GM10266 (cell line): ENCODE measurements at regions not wholly inside any gene's neighbourhood (a gene's known extent, or its start where the extent isn't known, plus 50 kb on each side); places are given as distances from the start of the nearest gene placed in this dataset.

Experiments
- DNase-seq: peaks from one replicate; pipeline ENCODE4 v3.0.0; 2012; ENCODE audit errors: extremely low spot score
- TF ChIP-seq, protein P1 (sequence below): IDR thresholded peaks from 2 replicates; pipeline ENCODE4 v1.5.1; 2012; ENCODE audit warnings: mild to moderate bottlenecking, low read depth; ENCODE audit not compliant: control insufficient read depth, insufficient read depth; ENCODE audit errors: missing control alignments

DNA sequence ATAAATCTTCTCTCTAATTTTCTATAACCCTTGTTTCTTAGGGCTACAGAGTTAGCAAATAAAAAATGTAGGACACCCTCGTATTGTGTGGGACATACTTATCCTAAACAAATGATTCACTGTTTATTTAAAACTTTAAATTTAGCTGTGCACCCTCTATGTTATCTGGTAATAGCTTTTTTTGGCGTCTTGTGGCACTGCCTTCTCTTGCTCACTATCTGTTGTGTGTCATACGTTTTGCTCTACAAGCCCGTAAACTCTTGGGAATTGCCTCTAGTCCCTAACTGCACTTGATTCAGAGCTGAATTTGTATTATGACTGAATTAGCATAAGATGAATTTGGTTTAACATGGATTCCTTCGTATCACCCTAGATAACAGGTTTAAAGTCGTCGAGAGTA, 144.3 kb upstream of the MYOCD start:
- TF ChIP-seq, protein P1, sequence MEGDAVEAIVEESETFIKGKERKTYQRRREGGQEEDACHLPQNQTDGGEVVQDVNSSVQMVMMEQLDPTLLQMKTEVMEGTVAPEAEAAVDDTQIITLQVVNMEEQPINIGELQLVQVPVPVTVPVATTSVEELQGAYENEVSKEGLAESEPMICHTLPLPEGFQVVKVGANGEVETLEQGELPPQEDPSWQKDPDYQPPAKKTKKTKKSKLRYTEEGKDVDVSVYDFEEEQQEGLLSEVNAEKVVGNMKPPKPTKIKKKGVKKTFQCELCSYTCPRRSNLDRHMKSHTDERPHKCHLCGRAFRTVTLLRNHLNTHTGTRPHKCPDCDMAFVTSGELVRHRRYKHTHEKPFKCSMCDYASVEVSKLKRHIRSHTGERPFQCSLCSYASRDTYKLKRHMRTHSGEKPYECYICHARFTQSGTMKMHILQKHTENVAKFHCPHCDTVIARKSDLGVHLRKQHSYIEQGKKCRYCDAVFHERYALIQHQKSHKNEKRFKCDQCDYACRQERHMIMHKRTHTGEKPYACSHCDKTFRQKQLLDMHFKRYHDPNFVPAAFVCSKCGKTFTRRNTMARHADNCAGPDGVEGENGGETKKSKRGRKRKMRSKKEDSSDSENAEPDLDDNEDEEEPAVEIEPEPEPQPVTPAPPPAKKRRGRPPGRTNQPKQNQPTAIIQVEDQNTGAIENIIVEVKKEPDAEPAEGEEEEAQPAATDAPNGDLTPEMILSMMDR, result no peak
- DNase-seq, result no peak

DNA sequence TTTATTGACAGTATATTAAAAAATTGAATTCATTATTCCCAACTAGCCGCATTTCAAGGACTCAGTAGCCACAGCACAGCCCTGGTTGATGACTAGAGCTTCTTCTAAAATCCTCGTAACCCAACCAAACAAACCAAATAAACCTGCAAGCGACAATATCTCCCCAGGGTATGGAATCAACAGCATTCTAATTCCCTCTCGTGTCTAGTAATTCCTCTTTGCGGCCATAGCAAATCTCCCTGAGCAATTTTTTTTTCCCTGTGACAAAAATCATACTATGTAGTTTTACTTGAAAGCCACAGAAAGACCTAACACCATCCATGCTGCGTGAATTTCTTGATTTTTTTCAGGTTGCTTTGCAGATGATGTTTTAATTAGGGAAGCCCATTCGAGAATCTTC, 143.4 kb upstream of the MYOCD start:
- TF ChIP-seq, protein P1, result no peak
- no peak for DNase-seq

DNA sequence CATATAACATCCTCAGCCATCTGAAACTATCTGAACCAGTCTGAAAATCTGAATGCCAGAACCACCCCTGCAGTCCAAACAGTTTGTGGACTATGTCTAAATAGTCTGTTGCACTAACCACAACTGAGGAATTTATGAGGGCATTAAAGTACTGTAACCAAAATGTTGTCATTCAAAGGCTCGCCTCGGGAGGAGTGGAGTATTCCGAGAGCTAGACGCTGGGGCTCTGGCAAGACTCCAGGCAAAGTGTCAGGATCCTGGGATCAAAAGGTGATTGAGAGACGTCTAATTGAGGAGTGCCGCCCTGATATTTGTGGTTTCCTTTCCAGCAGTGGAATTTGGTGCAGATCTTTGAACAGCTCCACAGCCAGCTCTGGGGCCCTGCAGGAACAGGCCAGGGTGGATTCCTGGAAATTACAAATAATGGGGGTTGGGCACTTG, 142.9 kb upstream of the MYOCD start:
- TF ChIP-seq, protein P1, result no peak
- no peak for DNase-seq

DNA sequence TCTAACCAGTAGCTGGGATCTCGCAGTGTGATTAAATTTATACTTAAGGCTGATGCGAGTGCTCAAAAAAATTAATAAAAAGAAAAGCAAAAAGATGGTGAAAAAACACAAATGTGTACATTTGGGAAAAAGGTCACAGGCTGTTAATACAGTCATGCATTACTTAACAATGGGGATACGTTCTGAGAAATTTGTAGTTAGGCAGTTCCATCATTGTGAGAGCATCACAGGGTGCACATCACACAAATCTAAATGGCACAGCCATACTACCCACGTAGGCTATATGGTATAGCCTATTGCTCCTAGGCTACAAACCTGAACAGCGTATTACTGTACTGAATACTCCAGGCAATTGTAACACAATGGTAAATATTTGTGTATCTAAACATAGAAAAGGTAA, 142.4 kb upstream of the MYOCD start:
- no peak for DNase-seq
- TF ChIP-seq, protein P1, result no peak

DNA sequence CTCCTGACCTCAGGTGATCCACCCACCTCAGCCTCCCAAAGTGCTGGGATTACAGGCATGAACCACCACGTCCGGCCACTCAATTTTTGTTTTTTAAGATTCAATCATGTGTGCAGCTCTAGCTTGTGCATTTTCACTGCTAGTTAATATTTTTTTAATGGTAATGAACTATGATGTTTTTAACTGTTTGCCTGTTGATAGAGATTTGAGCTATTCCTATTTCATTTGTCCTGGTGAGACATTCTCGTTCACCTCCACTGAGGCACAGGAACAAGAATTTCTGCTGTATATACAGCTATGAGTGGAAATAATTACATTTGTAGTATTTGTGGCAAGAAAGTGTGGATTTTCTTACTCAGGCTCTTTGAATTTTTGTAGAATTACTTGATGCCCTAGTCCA, 137.7 kb upstream of the MYOCD start:
- DNase-seq, result no peak
- TF ChIP-seq, protein P1, result no peak

DNA sequence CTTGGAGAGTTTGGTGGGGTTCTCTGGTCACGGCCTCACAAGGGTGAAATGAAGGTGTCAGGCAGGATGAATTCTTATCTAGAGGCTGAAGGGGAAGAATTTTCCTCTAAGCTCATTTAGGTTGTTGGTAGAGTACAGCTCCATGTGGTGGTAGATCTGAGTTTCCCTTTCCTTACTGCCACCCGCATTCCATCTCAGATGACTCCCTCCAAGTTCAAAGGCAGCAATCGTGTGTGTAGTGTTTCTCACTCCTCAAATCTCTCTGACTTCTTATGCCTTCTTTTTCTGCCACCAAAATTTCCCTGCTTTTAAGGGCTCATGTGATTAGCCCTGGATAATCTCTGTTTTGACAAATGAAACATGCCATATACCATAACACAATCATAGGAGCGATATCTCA, 135.5 kb upstream of the MYOCD start:
- DNase-seq, result no peak
- TF ChIP-seq, protein P1, result no peak

DNA sequence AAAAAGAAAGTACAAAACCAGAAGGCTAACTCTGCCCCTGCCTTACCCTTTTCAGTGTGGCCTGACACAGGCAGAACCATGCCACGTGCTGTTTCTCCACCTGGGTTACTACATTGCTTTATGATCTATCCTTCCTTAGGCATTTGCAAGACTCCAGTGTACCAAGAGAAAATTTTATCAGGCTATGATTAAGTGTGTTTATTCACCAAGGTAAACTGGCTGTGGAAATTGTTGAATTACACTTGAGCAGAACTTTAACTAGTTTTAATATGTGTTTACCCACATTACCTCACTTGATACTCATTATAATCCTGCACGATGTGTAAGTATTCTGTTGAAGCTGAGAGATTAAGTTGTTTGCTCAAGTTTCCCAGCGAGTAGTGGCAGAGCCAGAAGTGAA, 129.7 kb upstream of the MYOCD start:
- DNase-seq, result no peak
- TF ChIP-seq, protein P1, result no peak

DNA sequence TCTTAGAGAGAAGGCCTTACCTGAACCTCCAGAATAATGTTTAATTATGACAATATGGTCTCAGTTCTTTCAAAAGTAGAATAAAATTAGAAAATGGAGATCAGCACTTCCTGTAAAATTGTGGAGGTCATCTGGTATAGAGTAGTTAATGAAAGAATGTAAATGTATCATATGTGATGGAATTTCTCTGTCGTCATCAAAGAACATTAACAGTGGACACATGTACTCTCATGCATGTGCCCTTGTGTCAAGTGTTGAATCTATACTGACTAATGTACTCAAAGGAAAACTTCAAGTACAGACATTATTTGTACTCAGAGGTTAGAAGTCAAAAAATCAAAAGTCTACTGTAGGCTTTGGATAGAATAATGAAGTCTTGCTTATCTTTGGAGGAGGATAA, 129.2 kb upstream of the MYOCD start:
- TF ChIP-seq, protein P1, result no peak
- no peak for DNase-seq
